ENCODE measurements at regions not wholly inside any gene's neighbourhood (a gene's known extent, or its start where the extent isn't known, plus 50 kb on each side); places are given as distances from the start of the nearest gene placed in this dataset.

DNA sequence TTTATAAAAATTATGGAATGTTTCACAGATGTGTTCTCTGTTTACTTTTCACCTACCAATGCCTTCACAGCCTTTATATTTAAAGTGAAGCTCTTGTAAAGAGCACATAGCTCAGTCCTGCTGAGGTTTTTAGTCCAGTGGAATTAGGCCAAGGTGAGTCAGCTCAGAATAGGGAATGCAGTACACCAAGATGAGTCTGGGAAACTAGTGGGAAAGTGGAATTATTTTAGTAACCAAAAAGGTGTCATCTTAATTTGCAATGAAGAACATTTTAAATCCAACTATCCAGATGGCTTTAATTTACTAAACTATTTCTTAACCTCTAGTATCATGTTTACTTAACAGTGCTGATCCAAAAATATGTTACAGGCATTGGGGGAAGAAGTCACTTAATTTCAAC is 236.3 kb upstream of the CTBP2 start (continued):
- TF ChIP-seq, protein P1, sequence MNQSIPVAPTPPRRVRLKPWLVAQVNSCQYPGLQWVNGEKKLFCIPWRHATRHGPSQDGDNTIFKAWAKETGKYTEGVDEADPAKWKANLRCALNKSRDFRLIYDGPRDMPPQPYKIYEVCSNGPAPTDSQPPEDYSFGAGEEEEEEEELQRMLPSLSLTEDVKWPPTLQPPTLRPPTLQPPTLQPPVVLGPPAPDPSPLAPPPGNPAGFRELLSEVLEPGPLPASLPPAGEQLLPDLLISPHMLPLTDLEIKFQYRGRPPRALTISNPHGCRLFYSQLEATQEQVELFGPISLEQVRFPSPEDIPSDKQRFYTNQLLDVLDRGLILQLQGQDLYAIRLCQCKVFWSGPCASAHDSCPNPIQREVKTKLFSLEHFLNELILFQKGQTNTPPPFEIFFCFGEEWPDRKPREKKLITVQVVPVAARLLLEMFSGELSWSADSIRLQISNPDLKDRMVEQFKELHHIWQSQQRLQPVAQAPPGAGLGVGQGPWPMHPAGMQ (IDR thresholded peaks at IDR 0.05; ENCODE audit: borderline replicate concordance) = no peak
- no peak for TF ChIP-seq HCFC1 (IDR thresholded peaks at IDR 0.05; ENCODE audit: low read length)
- TF ChIP-seq RUNX3 (IDR thresholded peaks at IDR 0.05; ENCODE audit: low read length) = no peak

DNA sequence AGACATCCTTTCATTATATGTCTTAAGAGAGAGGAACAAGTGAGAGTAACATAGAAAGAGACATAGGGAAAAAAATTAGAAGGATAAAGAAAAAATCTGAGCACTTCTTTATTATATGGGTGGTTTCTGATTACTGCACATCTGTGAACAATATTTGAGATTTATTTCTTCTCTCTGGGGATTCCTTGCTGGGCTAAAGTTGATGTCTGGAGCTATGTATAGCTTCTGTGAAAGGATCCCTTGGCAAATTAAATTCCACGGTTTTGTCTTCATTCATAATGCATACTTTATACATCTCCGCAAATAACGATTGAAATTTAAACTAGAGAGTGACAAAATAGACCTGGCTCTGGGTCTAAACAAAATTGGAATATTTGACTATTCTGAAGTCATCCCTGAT is 232.2 kb upstream of the CTBP2 start:
- intact Hi-C loops (cut with micrococcal nuclease; ENCODE audit: unreplicated experiment) (no loop called here), in situ Hi-C loops (cut with MboI) (no loop called here)
- Histone ChIP-seq H3K27ac (ENCODE audit: control insufficient read depth, insufficient read depth) (no peak overlapping the region), H3K4me1 (ENCODE audit: control insufficient read depth, insufficient read depth, low read length) (no peaks in the 10 kb centered on the region), H3K4me2 (ENCODE audit: control insufficient read depth, insufficient read depth) (no peak overlapping the region), H3K79me2 (ENCODE audit: control insufficient read depth, insufficient read depth, low read length) (no peaks in the 10 kb centered on the region), H3K4me3 (no peak overlapping the region), H4K20me1 (ENCODE audit: control insufficient read depth, insufficient read depth) (no peaks in the 10 kb centered on the region), H3K9me3 (replicated peaks; ENCODE audit: control insufficient read depth, insufficient read depth, low read length) (no peaks in the 10 kb centered on the region), H3K36me3 (ENCODE audit: control insufficient read depth in 2 of 2, insufficient read depth in 2 of 2, low read length in 1 of 2) (no peaks in the 10 kb centered on the region), H3K9ac (ENCODE audit: control insufficient read depth, insufficient read depth, low read length) (no peak overlapping the region), H3K27me3 (replicated peaks in 1 of 2; ENCODE audit: control insufficient read depth in 2 of 2, insufficient read depth in 2 of 2, low read length in 1 of 2) (no peaks in the 10 kb centered on the region), H2AFZ (ENCODE audit: control insufficient read depth, low read depth, low read length) (no peak overlapping the region)
- ChIA-PET POLR2A (no interaction called here), SMC1A (ENCODE audit: uncharacterized antibody, unreplicated experiment) (no interaction called here), CTCF (no interaction called here), RAD21 (ENCODE audit: unreplicated experiment) (no interaction called here)
- WGBS (ENCODE audit: insufficient coverage, insufficient replicate concordance, low lambda C conversion rate, missing lambda C conversion rate) = 47% methylated on average over 3 of the region's 3 CpGs
- ATAC-seq = no peak
- BruUV-seq (replicated peaks) = no TSS peak
- DNase-seq (ENCODE audit: low read depth, low spot score) = no peak
- FAIRE-seq = no peak
- TF ChIP-seq HDAC6 (IDR thresholded peaks at IDR 0.05; ENCODE audit: unreplicated experiment) (no peak), FOXK2 (IDR thresholded peaks at IDR 0.05) (no peak), POU2F2 (IDR thresholded peaks at IDR 0.05; ENCODE audit: borderline replicate concordance, low read depth, low read length) (no peak), NRF1 (conservative IDR thresholded peaks at IDR 0.05; ENCODE audit: low read depth, low read length) (no peak), CHD4 (IDR thresholded peaks at IDR 0.05) (no peak), RELA (IDR thresholded peaks at IDR 0.05; ENCODE audit: borderline replicate concordance, partially characterized antibody) (no peak), GATAD2B (conservative IDR thresholded peaks at IDR 0.05; ENCODE audit: low read depth) (no peak), POLR2AphosphoS2 (IDR thresholded peaks at IDR 0.05; ENCODE audit: low read depth, low read length) (no peak), CBX5 (IDR thresholded peaks at IDR 0.05; ENCODE audit: low read depth) (no peak), SIX5 (IDR thresholded peaks at IDR 0.05; ENCODE audit: low read depth, low read length, severe bottlenecking) (no peak), NFXL1 (IDR thresholded peaks at IDR 0.05; ENCODE audit: borderline replicate concordance) (no peak), MEF2B (IDR thresholded peaks at IDR 0.05; ENCODE audit: partially characterized antibody, poor library complexity, severe bottlenecking) (no peak), NR2F1 (conservative IDR thresholded peaks at IDR 0.05) (no peak), CBFB (IDR thresholded peaks at IDR 0.05; ENCODE audit: low read depth) (no peak), CBX3 (IDR thresholded peaks at IDR 0.05; ENCODE audit: borderline replicate concordance, low read depth) (no peak)
- TF ChIP-seq, protein P2, sequence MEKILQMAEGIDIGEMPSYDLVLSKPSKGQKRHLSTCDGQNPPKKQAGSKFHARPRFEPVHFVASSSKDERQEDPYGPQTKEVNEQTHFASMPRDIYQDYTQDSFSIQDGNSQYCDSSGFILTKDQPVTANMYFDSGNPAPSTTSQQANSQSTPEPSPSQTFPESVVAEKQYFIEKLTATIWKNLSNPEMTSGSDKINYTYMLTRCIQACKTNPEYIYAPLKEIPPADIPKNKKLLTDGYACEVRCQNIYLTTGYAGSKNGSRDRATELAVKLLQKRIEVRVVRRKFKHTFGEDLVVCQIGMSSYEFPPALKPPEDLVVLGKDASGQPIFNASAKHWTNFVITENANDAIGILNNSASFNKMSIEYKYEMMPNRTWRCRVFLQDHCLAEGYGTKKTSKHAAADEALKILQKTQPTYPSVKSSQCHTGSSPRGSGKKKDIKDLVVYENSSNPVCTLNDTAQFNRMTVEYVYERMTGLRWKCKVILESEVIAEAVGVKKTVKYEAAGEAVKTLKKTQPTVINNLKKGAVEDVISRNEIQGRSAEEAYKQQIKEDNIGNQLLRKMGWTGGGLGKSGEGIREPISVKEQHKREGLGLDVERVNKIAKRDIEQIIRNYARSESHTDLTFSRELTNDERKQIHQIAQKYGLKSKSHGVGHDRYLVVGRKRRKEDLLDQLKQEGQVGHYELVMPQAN (conservative IDR thresholded peaks at IDR 0.05) = no peak
- TF ChIP-seq, protein P3, sequence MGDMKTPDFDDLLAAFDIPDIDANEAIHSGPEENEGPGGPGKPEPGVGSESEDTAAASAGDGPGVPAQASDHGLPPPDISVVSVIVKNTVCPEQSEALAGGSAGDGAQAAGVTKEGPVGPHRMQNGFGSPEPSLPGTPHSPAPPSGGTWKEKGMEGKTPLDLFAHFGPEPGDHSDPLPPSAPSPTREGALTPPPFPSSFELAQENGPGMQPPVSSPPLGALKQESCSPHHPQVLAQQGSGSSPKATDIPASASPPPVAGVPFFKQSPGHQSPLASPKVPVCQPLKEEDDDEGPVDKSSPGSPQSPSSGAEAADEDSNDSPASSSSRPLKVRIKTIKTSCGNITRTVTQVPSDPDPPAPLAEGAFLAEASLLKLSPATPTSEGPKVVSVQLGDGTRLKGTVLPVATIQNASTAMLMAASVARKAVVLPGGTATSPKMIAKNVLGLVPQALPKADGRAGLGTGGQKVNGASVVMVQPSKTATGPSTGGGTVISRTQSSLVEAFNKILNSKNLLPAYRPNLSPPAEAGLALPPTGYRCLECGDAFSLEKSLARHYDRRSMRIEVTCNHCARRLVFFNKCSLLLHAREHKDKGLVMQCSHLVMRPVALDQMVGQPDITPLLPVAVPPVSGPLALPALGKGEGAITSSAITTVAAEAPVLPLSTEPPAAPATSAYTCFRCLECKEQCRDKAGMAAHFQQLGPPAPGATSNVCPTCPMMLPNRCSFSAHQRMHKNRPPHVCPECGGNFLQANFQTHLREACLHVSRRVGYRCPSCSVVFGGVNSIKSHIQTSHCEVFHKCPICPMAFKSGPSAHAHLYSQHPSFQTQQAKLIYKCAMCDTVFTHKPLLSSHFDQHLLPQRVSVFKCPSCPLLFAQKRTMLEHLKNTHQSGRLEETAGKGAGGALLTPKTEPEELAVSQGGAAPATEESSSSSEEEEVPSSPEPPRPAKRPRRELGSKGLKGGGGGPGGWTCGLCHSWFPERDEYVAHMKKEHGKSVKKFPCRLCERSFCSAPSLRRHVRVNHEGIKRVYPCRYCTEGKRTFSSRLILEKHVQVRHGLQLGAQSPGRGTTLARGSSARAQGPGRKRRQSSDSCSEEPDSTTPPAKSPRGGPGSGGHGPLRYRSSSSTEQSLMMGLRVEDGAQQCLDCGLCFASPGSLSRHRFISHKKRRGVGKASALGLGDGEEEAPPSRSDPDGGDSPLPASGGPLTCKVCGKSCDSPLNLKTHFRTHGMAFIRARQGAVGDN (IDR thresholded peaks at IDR 0.05) = no peak
